ENCODE measurements at regions not wholly inside any gene's neighbourhood (a gene's known extent, or its start where the extent isn't known, plus 50 kb on each side); places are given as distances from the start of the nearest gene placed in this dataset.

- H3K36me3 Mint-ChIP-seq (ENCODE audit: low read depth): peaks cover 25% of the 10 kb centered on the region
- DNase-seq: no peak
- H3K27ac Mint-ChIP-seq: no peak overlapping the region
- H3K27me3 Mint-ChIP-seq (ENCODE audit: low read depth, poor library complexity): no peaks in the 10 kb centered on the region
- H3K4me3 Mint-ChIP-seq: no peak overlapping the region
- TF ChIP-seq CTCF (IDR thresholded peaks at IDR 0.05): no peak
- H3K4me1 Mint-ChIP-seq: peaks cover 7% of the 10 kb centered on the region
- H3K9me3 Mint-ChIP-seq: no peaks in the 10 kb centered on the region
Observed at GRCh38 chr6:22020299-22021003, 276.4 kb downstream of the PRL start.

- H3K4me3 Mint-ChIP-seq: no peak overlapping the region
- no peaks in the 10 kb centered on the region for H3K9me3 Mint-ChIP-seq
- peaks cover 16% of the 10 kb centered on the region for H3K36me3 Mint-ChIP-seq (ENCODE audit: low read depth)
- peaks cover 22% of the 10 kb centered on the region for H3K4me1 Mint-ChIP-seq
- no peak overlapping the region for H3K27ac Mint-ChIP-seq
- no peak for DNase-seq
- no peaks in the 10 kb centered on the region for H3K27me3 Mint-ChIP-seq (ENCODE audit: low read depth, poor library complexity)
- no peak for TF ChIP-seq CTCF (IDR thresholded peaks at IDR 0.05)
Observed at GRCh38 chr6:22021966-22022365, 274.9 kb downstream of the PRL start.

- peaks cover 21% of the 10 kb centered on the region for H3K36me3 Mint-ChIP-seq (ENCODE audit: low read depth)
- DNase-seq: no peak
- no peak overlapping the region for H3K4me3 Mint-ChIP-seq
- H3K4me1 Mint-ChIP-seq: peaks cover 35% of the 10 kb centered on the region
- peak overlapping the region; percentile 95 for H3K27ac Mint-ChIP-seq
- H3K9me3 Mint-ChIP-seq: no peaks in the 10 kb centered on the region
- TF ChIP-seq CTCF (IDR thresholded peaks at IDR 0.05): no peak
- H3K27me3 Mint-ChIP-seq (ENCODE audit: low read depth, poor library complexity): no peaks in the 10 kb centered on the region
Observed at GRCh38 chr6:22023937-22024336, 272.9 kb downstream of the PRL start.

GRCh38 chr6:22024973-22025467 is 271.8 kb downstream of the PRL start:
- Mint-ChIP-seq H3K4me3 (no peak overlapping the region), H3K9me3 (no peaks in the 10 kb centered on the region), H3K36me3 (ENCODE audit: low read depth) (peaks cover 26% of the 10 kb centered on the region), H3K27me3 (ENCODE audit: low read depth, poor library complexity) (peaks cover 3% of the 10 kb centered on the region), H3K27ac (peak overlapping the region; percentile 97), H3K4me1 (peaks cover 35% of the 10 kb centered on the region)
- TF ChIP-seq CTCF (IDR thresholded peaks at IDR 0.05): no peak
- DNase-seq: no peak

- no peaks in the 10 kb centered on the region for H3K9me3 Mint-ChIP-seq
- DNase-seq: peak; percentile 12
- peaks cover 26% of the 10 kb centered on the region for H3K36me3 Mint-ChIP-seq (ENCODE audit: low read depth)
- TF ChIP-seq CTCF (IDR thresholded peaks at IDR 0.05): no peak
- peaks cover 3% of the 10 kb centered on the region for H3K27me3 Mint-ChIP-seq (ENCODE audit: low read depth, poor library complexity)
- peak overlapping the region; percentile 50 for H3K4me3 Mint-ChIP-seq
- H3K4me1 Mint-ChIP-seq: peaks cover 35% of the 10 kb centered on the region
- H3K27ac Mint-ChIP-seq: peak overlapping the region; percentile 97
Observed at GRCh38 chr6:22025468-22026163, 271.2 kb downstream of the PRL start.
